Activated T-cell treated with anti-CD3 and anti-CD28 coated beads, Interleukin-2, amount 50 U/mL, for 1 hour (primary cell): ENCODE measurements at regions not wholly inside any gene's neighbourhood (a gene's known extent, or its start where the extent isn't known, plus 50 kb on each side); places are given as distances from the start of the nearest gene placed in this dataset.

Experiments used
- DNase-seq: peaks from one replicate; pipeline ENCODE4 v3.0.0-alpha.2; 2020

- DNase-seq, result no peak
Measured at GRCh38 chr4:123955167-123955800, 558.7 kb downstream of the SPRY1 start.

- no peak for DNase-seq
Measured at GRCh38 chr4:123956204-123956603, 559.6 kb downstream of the SPRY1 start.

- no peak for DNase-seq
Measured at GRCh38 chr4:123966990-123967769, 570.6 kb downstream of the SPRY1 start.

- DNase-seq, result no peak
Measured at GRCh38 chr4:123972031-123972430, 575.4 kb downstream of the SPRY1 start.

GRCh38 chr4:123974386-123975149, 578.0 kb downstream of the SPRY1 start:
- no peak for DNase-seq

GRCh38 chr4:123976285-123976684, 579.7 kb downstream of the SPRY1 start:
- DNase-seq, result no peak

- DNase-seq, result no peak
Measured at GRCh38 chr4:123976819-123977218, 580.2 kb downstream of the SPRY1 start.

GRCh38 chr4:123977641-123978081, 581.1 kb downstream of the SPRY1 start:
- no peak for DNase-seq

GRCh38 chr4:123978637-123979036, 582.0 kb downstream of the SPRY1 start:
- no peak for DNase-seq

GRCh38 chr4:123980736-123981300, 584.2 kb downstream of the SPRY1 start:
- no peak for DNase-seq

- DNase-seq, result no peak
Measured at GRCh38 chr4:123984886-123985285, 588.3 kb downstream of the SPRY1 start.

GRCh38 chr4:123986268-123986798, 589.7 kb downstream of the SPRY1 start:
- DNase-seq, result no peak

- DNase-seq, result no peak
Measured at GRCh38 chr4:123987408-123987807, 590.8 kb downstream of the SPRY1 start.

- DNase-seq, result no peak
Measured at GRCh38 chr4:123990310-123990870, 593.8 kb downstream of the SPRY1 start.

GRCh38 chr4:123994917-123995316, 598.3 kb downstream of the SPRY1 start:
- no peak for DNase-seq

GRCh38 chr4:123995936-123996335, 599.3 kb downstream of the SPRY1 start:
- no peak for DNase-seq

- DNase-seq, result no peak
Measured at GRCh38 chr4:123996718-123997510, 600.3 kb downstream of the SPRY1 start.

- DNase-seq, result no peak
Measured at GRCh38 chr4:123997776-123998449, 601.3 kb downstream of the SPRY1 start.

- DNase-seq, result no peak
Measured at GRCh38 chr4:124000233-124000632, 603.6 kb downstream of the SPRY1 start.

- no peak for DNase-seq
Measured at GRCh38 chr4:124015766-124016165, 619.2 kb downstream of the SPRY1 start.

- DNase-seq, result no peak
Measured at GRCh38 chr4:124017185-124017785, 620.7 kb downstream of the SPRY1 start.
